Peyer's patch (tissue), 4 donors: ENCODE measurements at regions not wholly inside any gene's neighbourhood (a gene's known extent, or its start where the extent isn't known, plus 50 kb on each side); places are given as distances from the start of the nearest gene placed in this dataset.

Experiments used
- DNase-seq, 3 donors: peaks; one replicate each; pipeline ENCODE4 v3.0.0-alpha.2; 2017 to 2019
- H3K27ac ChIP-seq, 4 donors: fragments of 200-600 bp; sonication (generic); one replicate each; pipeline ENCODE4 v1.5.1; 2016 to 2019
- H3K27me3 ChIP-seq, 2 donors: fragments of 200-600 bp; sonication (generic); one replicate each; pipeline ENCODE4 v1.5.1; 2019
- H3K36me3 ChIP-seq, 3 donors: fragments of 200-600 bp; sonication (generic); one replicate each; pipeline ENCODE4 v1.5.1; 2016 to 2019
- H3K4me1 ChIP-seq, 4 donors: fragments of 200-600 bp; sonication (generic); one replicate each; pipeline ENCODE4 v1.5.1; 2016 to 2019
- H3K4me3 ChIP-seq, 4 donors: fragments of 200-600 bp; sonication (generic); 1 replicate in 3 of 4; 2 replicates in 1 of 4; pipeline ENCODE4 v1.5.1; 2016 to 2019; ENCODE audit warnings: mild to moderate bottlenecking in 1 of 4
- H3K9me3 ChIP-seq, 4 donors: fragments of 200-600 bp; sonication (generic); one replicate each; pipeline ENCODE4 v1.5.1; 2016 to 2019; ENCODE audit warnings: mild to moderate bottlenecking in 1 of 4
- CTCF ChIP-seq, 6 experiments: fragments of 450-650 bp in 4 of 6; fragments of 200-600 bp in 2 of 6; sonication (generic) in 1 of 6; IDR thresholded peaks; one replicate each; pipeline ENCODE4 v1.5.1; 2017 to 2019; ENCODE audit warnings: antibody characterized with exemption in 6 of 6, mild to moderate bottlenecking in 3 of 6, moderate library complexity in 1 of 6
- POLR2A ChIP-seq, 2 donors: fragments of 450-650 bp; IDR thresholded peaks; one replicate each; pipeline ENCODE4 v1.5.1; 2017; ENCODE audit warnings: antibody characterized with exemption in 2 of 2, mild to moderate bottlenecking in 2 of 2, moderate library complexity in 2 of 2

DNA sequence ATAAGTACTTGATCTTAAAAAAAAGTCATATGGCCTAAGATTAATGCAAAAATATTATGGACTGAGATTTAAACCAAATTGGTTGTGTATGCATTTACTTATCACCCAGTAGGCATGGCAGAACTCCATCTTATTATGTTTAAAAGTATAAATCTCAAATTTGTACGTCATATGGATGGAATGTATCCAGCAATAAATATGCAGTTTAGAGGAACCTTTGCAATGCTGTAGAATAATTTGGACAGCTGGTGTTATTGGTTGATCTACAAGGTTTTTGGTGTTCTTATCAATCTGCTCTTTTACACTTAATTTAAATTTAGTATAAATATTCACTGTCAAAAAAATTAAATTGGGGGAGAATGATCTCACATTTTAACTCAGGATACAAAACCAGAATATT lies 640.2 kb downstream of the SATB2 start:
- Histone ChIP-seq H3K27ac (no peak overlapping the region), H3K27me3 (no peaks in the 10 kb centered on the region), H3K36me3 (no peaks in the 10 kb centered on the region), H3K4me3 (no peak overlapping the region), H3K9me3 (no peaks in the 10 kb centered on the region), H3K4me1 (peaks cover 0 to 9% (median 0%) of the 10 kb centered on the region in 4 donors)
- TF ChIP-seq POLR2A (IDR thresholded peaks at IDR 0.05), result no peak
- TF ChIP-seq CTCF (IDR thresholded peaks at IDR 0.05), result no peak
- DNase-seq, result no peak

- no peak for DNase-seq
- no peak overlapping the region for H3K4me3 ChIP-seq
- H3K4me1 ChIP-seq, result peaks cover 0 to 9% (median 0%) of the 10 kb centered on the region in 4 donors
- TF ChIP-seq CTCF (IDR thresholded peaks at IDR 0.05), result no peak
- TF ChIP-seq POLR2A (IDR thresholded peaks at IDR 0.05), result no peak
- no peaks in the 10 kb centered on the region for H3K9me3 ChIP-seq
- H3K36me3 ChIP-seq, result no peaks in the 10 kb centered on the region
- H3K27me3 ChIP-seq, result no peaks in the 10 kb centered on the region
- no peak overlapping the region for H3K27ac ChIP-seq
Observed at GRCh38 chr2:198815626-198816025, 642.1 kb downstream of the SATB2 start.

- no peak overlapping the region for H3K4me3 ChIP-seq
Observed at GRCh38 chr2:198811198-198811597, 646.5 kb downstream of the SATB2 start.

GRCh38 chr2:198809976-198810375 lies 647.8 kb downstream of the SATB2 start:
- TF ChIP-seq POLR2A (IDR thresholded peaks at IDR 0.05), result no peak
- no peak for TF ChIP-seq CTCF (IDR thresholded peaks at IDR 0.05)

More at GRCh38 chr2:198811198-198811597, 646.5 kb downstream of the SATB2 start:
- no peak for TF ChIP-seq POLR2A (IDR thresholded peaks at IDR 0.05)
- no peak for TF ChIP-seq CTCF (IDR thresholded peaks at IDR 0.05)
- DNase-seq, result no peak
- no peak overlapping the region for H3K27ac ChIP-seq
- no peaks in the 10 kb centered on the region for H3K36me3 ChIP-seq
- H3K27me3 ChIP-seq, result no peaks in the 10 kb centered on the region
- peaks cover 0 to 5% (median 0%) of the 10 kb centered on the region in 4 donors for H3K4me1 ChIP-seq
- no peaks in the 10 kb centered on the region for H3K9me3 ChIP-seq

GRCh38 chr2:198807131-198807530 lies 650.6 kb downstream of the SATB2 start:
- H3K9me3 ChIP-seq, result no peaks in the 10 kb centered on the region
- H3K27ac ChIP-seq, result no peak overlapping the region
- H3K27me3 ChIP-seq, result no peaks in the 10 kb centered on the region
- DNase-seq, result no peak
- H3K4me1 ChIP-seq, result no peaks in the 10 kb centered on the region
- no peaks in the 10 kb centered on the region for H3K36me3 ChIP-seq
- no peak overlapping the region for H3K4me3 ChIP-seq
- no peak for TF ChIP-seq CTCF (IDR thresholded peaks at IDR 0.05)
- no peak for TF ChIP-seq POLR2A (IDR thresholded peaks at IDR 0.05)

More at GRCh38 chr2:198809976-198810375, 647.8 kb downstream of the SATB2 start:
- Histone ChIP-seq H3K36me3 (no peaks in the 10 kb centered on the region), H3K27me3 (no peaks in the 10 kb centered on the region), H3K4me1 (no peaks in the 10 kb centered on the region), H3K4me3 (no peak overlapping the region), H3K9me3 (no peaks in the 10 kb centered on the region), H3K27ac (no peak overlapping the region)
- DNase-seq, result no peak

GRCh38 chr2:198795419-198795818 lies 662.3 kb downstream of the SATB2 start:
- Histone ChIP-seq H3K27me3 (no peaks in the 10 kb centered on the region), H3K36me3 (no peaks in the 10 kb centered on the region), H3K4me1 (no peaks in the 10 kb centered on the region), H3K4me3 (no peak overlapping the region), H3K27ac (no peak overlapping the region), H3K9me3 (no peaks in the 10 kb centered on the region)
- TF ChIP-seq CTCF (IDR thresholded peaks at IDR 0.05) (no peak), POLR2A (IDR thresholded peaks at IDR 0.05) (no peak)
- DNase-seq, result no peak
